ENCODE measurements at regions not wholly inside any gene's neighbourhood (a gene's known extent, or its start where the extent isn't known, plus 50 kb on each side); places are given as distances from the start of the nearest gene placed in this dataset.

GRCh38 chr9:80158131-80158530 is 586.4 kb downstream of the TLE4 start:
- DNase-seq: no peak

- DNase-seq: no peak
Measured at GRCh38 chr9:80157561-80157983, 585.8 kb downstream of the TLE4 start.

DNA sequence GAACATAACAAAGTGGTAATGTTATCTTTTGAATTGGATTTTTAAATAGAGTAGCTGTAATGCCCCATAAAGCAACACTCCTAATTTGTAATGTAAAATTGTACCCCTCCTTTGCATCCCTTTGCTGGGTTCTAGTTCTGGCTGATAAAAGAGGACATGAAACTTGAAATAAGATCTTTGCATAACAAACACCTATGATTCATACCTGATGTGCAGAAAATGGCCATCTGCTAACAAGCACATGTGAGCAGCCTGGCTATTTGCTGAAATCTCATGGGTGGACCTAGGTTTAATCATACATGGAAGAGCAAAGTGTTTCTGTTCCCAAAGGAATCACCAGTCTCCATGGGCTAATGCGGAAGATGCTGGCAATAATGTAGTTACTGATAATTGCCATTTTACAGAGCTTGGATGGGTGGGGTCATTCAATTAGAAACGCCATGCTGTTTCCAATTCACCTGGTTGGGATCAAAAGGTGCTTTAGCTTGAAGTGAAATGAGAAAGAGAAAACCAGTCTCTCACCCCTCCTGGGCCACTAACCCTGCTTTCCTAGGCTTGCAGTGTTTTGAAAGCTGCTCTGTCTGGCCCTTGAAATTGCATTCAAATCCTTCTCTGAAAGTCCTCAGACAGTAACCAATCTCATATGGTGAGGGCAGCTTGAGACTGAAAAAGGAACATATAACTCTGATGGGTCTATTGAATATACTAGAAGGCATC is 585.1 kb downstream of the TLE4 start:
- no peak for DNase-seq

GRCh38 chr9:80156262-80156661 is 584.5 kb downstream of the TLE4 start:
- DNase-seq: no peak

DNA sequence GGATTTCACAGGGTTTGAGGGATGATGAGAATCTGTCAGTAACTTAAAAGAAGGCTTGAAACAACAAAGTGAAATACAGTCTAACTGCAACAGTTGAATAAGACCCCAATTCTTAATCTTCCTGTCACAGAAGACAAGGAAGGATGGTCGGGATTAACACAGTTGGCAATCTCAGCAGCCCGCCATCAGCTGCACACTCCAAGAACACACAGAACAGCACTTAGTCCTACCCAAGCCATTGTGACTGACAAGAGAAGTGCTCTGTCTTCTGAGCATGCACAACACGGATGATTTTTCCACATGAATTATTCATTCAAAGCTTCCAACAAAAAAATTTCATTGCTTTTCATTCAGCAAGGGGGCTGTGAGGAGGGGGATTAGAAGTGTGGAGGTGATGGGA is 576.1 kb downstream of the TLE4 start:
- DNase-seq: no peak

DNA sequence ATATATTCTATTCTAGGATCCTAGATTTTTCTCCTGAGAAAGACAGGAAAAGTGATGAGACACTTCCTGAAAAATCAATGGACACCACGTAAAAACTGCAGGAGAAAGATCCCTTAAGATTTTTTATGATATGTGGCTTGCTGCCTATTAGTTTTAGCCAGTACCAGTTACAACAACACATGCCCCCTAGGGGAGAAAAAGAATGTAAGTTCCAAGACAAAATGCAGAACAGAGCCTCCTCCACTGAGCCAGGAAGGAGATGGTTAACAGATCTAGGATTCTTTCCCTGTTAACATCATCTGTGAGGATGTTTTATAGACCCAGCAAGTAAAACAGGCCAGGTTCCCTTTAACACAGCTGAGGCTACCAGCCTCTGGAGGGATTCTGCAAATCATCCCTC is 574.7 kb downstream of the TLE4 start:
- no peak for DNase-seq

- DNase-seq: no peak
Measured at GRCh38 chr9:80144856-80145255, 573.1 kb downstream of the TLE4 start.

GRCh38 chr9:80144406-80144805 is 572.6 kb downstream of the TLE4 start:
- DNase-seq: no peak

DNA sequence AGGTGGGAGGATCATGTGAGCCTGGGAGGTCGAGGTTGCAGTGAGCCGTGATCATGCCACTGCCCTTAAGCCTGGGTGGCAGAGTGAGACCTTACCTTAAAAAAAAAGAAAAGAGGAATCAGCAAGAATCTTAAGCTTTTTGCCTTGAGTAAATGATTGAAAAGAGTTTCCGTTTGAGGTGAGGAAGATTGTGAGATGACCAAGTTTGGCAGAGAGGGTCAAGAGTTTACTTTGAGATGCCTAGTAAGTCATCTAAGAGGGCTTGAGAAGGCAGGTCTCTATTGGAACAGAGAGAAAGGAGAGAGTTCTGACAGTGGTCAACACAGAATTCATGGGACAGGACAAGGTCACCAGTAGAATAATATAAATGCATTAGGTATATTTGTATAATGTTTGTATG is 572.1 kb downstream of the TLE4 start:
- DNase-seq: no peak

DNA sequence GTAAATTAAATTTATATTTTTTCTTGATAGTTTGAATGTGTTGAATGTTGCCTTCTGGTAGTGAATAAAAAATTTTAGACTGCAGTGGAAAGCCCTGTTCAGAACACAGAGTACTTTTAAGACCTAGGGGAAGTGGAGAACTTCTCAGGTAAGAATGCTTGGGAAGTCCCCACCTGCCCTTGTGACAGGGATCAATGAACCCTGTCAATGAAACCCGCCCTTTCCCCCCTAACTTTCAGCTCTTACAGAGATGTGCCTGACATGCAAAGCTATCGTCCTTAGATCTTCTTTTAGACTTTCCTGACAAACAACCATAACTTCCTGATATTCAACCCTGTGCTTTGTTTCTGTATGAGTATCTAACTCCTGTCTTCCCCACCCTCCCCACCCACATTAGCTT is 562.7 kb downstream of the TLE4 start:
- DNase-seq: no peak

- no peak for DNase-seq
Measured at GRCh38 chr9:80131627-80132026, 559.9 kb downstream of the TLE4 start.

DNA sequence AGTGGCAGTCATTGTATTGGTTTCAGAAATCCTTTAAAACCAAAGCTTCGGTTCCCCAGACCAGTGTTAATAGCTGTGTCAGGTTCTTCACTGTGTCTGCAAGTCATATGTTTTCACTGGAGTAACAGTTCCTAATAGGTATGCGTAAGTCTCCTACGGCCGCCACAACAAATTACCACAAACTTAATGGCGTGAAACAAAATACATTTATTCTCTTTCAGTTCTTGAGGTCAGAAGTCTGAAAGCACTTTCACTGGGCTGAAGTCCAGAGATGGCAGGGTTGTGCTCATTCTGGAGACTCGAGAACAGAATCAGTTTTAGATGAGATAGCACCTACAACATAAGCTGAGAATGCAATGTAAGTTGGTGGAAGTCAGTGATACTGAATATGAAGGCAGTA is 556.2 kb downstream of the TLE4 start:
- no peak for DNase-seq

DNA sequence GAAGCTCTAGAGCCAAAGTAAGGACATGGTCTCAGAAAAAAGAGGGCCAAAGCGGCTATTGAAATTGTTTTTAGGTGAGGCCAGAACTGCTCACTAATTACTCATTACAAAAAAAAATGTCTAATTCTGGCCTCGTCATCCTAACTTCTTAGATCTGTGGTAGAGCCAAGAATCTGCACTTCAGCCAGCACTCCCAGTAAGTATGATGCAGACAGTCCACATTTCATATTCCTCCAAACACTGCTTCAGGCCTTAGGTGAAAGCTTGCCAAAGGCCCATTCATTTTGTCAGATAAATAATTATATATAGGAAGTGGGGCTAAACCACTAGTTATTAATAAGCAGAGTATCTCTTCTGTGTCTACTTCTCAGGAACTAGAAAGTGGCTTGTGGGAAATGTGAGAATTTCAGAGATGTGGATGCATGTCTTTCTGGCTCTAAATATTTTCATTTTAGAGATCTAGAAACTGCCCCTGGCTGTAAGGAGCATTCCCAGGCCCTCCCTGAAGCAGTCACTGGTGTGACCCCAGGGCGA is 554.0 kb downstream of the TLE4 start:
- no peak for DNase-seq

DNA sequence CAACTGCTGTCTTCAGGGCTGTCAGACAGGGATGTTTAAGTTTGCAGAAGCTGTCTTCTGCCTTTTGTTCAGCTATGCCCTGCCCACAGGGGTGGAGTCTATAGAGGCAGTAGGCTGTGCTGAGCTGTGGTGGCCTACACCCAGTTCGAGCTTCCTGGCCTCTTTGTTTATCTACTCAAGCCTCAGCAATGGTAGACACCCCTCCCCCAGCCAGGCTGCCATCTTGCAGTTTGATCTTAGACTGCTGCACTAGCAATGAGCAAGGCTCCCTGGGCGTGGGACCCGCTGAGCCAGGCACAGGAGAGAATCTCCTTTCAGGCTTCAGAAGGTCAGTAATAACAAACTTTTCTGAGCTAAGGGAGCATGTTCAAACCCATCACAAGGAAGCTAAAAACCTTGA is 545.3 kb downstream of the TLE4 start:
- no peak for DNase-seq

- no peak for DNase-seq
Measured at GRCh38 chr9:80114241-80114640, 542.5 kb downstream of the TLE4 start.

DNA sequence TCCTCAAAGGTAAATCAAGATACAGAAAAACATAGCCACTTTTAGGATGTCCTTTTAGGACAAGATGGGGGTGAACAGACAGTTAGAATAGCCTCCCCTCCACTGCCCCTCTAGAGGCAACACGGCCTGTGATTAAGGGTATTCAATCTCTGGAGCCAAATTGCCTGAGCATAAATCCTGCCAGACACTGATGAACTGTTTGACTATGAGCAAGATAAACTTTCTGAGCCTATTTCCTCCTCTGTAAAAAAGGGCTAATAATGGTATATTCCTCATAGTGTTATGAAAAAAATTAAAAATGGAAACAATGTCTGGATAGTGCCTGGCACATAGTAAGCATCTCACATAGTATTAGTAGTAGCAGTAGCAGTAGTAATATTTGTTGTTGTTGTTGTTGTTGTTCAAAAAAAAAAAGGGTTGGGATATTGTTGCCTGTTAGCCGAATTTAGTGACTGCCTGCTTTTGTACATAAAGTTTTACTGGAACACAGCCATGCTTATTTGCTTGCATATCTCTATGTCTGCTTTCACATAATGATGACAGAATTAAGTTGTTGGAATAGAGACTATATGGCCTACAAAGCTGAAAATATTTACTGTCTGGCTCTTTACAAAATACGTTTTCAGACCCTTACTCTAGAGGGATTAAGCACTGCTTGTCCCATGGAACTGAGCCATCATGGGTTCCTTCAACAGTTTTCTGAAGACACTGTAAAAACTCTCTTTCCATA is 536.3 kb downstream of the TLE4 start:
- no peak for DNase-seq

- no peak for DNase-seq
Measured at GRCh38 chr9:80097476-80097875, 525.7 kb downstream of the TLE4 start.

- DNase-seq: no peak
Measured at GRCh38 chr9:80094176-80094771, 522.5 kb downstream of the TLE4 start.

DNA sequence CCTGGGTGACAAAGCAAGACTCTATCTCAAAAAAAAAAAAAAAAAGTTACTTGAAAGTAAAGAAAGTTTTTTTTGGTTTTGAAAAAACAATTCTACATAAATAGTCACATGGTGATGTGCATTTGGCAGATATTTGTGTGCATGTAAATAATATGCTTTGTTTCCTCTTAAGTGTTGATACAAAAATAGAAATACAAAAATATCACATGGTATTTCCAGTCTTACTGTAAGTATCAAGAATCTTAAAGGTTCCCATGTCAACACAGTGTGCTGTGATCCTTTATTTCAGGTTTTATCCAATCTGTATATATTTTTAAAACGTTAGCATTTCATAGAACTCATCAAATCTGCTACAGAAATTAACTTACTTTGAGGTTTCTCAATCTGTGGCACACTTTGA is 521.9 kb downstream of the TLE4 start:
- DNase-seq: no peak

GRCh38 chr9:80091526-80091925 is 519.8 kb downstream of the TLE4 start:
- no peak for DNase-seq

DNA sequence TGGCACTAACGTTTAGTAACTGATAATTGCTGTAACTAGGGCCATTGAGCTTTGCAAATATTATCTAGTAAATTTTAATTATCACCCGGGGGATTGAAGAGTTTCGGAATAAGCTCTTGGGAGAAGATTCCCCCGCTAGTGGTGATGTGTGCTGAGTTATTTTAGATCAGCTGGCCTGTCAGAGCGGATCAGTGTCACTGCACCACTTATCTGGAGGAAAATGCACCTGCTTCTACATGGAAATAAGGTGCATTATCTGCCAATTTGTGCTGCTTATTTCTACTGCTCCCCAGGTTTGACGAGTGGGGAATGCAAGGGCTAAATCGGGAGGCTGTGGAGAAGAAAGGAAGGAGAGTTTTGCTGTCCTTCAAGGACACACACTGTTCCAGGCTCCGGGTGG is 518.6 kb downstream of the TLE4 start:
- DNase-seq: no peak

GRCh38 chr9:80086822-80087345 is 515.1 kb downstream of the TLE4 start:
- no peak for DNase-seq

GRCh38 chr9:80086386-80086785 is 514.6 kb downstream of the TLE4 start:
- DNase-seq: no peak

DNA sequence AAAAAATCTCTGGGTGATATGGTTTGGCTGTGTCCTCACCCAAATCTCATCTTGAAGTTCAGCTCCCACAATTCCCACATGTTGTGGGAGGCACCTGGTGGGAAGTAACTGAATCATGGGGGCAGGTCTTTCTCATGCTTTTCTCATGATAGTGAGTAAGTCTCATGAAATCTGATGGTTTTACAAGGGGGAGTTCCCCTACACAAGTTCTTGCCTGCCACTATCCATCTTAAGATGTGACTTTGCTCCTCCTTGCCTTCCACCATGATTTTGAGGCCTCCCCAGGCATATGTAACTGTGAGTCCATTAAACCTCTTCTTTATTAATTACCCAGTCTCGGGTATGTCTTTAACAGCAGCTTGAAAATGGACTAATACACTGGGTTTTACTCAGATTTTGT is 513.9 kb downstream of the TLE4 start:
- no peak for DNase-seq

Data from MV-4-11 (cell line).